MM.1S (cell line): ENCODE measurements at regions not wholly inside any gene's neighbourhood (a gene's known extent, or its start where the extent isn't known, plus 50 kb on each side); places are given as distances from the start of the nearest gene placed in this dataset.

Experiments
- CTCF ChIP-seq: fragments of 300-600 bp; sonication (generic); IDR thresholded peaks from 2 replicates; pipeline ENCODE4 v1.5.1; 2016; ENCODE audit warnings: antibody characterized with exemption, low read length, mixed read lengths
- EZH2 ChIP-seq: fragments of 300-600 bp; sonication (generic); optimal IDR thresholded peaks from 2 replicates; pipeline ENCODE3; 2017; ENCODE audit warnings: low read depth, mild to moderate bottlenecking, antibody characterized with exemption, low read length, mixed read lengths
- EZH2phosphoT487 ChIP-seq: fragments of 300-600 bp; sonication (generic); IDR thresholded peaks from 2 replicates; pipeline ENCODE4 v1.6.1; 2018; ENCODE audit warnings: antibody characterized with exemption, low read length

DNA sequence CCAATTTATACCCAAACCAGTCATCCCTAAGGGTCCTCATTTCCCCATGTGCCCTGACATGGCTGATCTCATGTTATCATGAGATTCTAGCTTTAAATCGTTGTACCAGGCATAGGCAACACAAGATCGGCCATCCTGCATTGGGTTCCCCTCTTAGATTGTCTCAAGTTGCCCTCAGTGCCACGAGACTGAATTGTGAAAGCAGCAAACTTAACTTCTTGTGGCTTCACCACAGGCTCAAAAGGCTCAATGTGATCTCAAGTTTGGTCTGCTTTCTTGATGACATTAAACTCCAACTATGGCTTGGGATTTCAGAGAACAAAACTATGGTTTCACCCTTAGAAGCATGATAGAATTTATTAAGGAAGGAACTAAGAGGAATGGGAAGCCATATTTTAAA, 168.5 kb upstream of the SYT6 start:
- TF ChIP-seq CTCF (no peak), EZH2 (no peak), EZH2phosphoT487 (no peak)
